IPS-18a (cell line): ENCODE measurements at regions not wholly inside any gene's neighbourhood (a gene's known extent, or its start where the extent isn't known, plus 50 kb on each side); places are given as distances from the start of the nearest gene placed in this dataset.

Experiments used
- H3K27ac ChIP-seq: one replicate; pipeline ENCODE4 v1.5.1; 2013; ENCODE audit warnings: low read length
- H3K27me3 ChIP-seq: one replicate; pipeline ENCODE4 v1.6.1; 2013; ENCODE audit warnings: mild to moderate bottlenecking, low read length; ENCODE audit not compliant: control insufficient read depth, insufficient read depth
- H3K36me3 ChIP-seq: one replicate; pipeline ENCODE4 v1.6.1; 2013; ENCODE audit warnings: low read depth, low read length; ENCODE audit not compliant: control insufficient read depth
- H3K4me1 ChIP-seq: one replicate; pipeline ENCODE4 v1.6.1; 2013; ENCODE audit warnings: low read depth, low read length; ENCODE audit not compliant: control insufficient read depth
- H3K4me3 ChIP-seq: one replicate; pipeline ENCODE4 v1.5.1; 2013; ENCODE audit warnings: low read length
- H3K9ac ChIP-seq: one replicate; pipeline ENCODE4 v1.6.1; 2013; ENCODE audit warnings: mild to moderate bottlenecking, low read length, moderate library complexity
- H3K9me3 ChIP-seq: one replicate; pipeline ENCODE4 v1.6.1; 2013; ENCODE audit warnings: low read depth, low read length; ENCODE audit not compliant: control insufficient read depth

DNA sequence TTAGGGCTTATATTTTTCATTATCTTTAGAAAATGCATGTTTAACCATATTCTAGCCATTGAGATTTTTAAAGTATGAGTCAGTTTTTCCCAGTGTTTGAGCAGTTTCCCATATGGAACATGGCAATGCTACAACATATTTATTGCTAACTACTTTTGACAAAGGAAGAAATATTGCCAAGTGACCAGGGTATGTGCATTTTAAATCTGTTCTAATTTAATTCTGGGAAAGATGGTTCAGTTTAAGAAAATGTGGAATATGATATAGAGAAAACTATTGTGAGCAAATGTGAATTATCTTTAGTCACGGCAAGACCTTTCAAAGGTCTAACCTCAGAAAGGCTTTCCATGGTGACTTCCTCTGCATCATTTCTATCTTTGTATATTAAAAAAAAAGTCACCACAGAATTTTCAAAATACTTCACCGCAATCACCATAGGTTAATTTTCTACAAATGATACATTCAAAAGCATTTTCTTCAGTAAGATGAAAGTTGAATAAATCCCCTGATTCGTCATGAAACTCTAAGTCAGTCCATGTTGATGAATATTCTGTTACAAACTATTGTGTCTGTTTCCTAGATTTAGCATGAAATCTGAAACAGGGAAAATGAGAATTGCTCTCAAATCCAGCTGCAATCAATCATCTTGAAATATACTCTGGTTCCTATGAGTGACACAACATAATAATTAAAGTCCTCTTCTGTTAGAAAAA lies 2349.0 kb upstream of the TENM3 start:
- H3K27me3 ChIP-seq = no peaks in the 10 kb centered on the region
- no peaks in the 10 kb centered on the region for H3K4me1 ChIP-seq
- no peaks in the 10 kb centered on the region for H3K9me3 ChIP-seq
- H3K36me3 ChIP-seq = no peaks in the 10 kb centered on the region
- no peak overlapping the region for H3K4me3 ChIP-seq
- no peak overlapping the region for H3K27ac ChIP-seq
- no peak overlapping the region for H3K9ac ChIP-seq

DNA sequence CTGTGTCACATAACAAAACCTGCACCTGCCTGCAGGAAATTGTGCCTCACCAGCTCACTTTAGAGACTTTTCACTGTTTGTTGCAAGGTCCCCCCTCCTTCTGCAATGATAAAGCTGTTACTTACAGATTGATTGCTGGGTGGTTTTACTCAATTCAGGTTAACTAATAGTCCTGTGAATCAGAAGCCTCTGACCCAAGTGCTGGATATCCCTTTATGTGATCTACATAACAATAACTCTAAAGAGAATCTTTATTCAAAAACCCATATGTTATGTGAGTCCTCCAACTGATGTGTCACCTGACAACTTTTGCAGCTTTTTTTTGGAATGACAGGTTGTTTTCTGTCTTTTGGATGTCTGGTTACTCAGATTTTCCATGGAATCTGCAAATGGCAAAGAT lies 2323.6 kb upstream of the TENM3 start:
- Histone ChIP-seq H3K4me1 (no peaks in the 10 kb centered on the region), H3K4me3 (no peak overlapping the region), H3K27me3 (no peaks in the 10 kb centered on the region), H3K27ac (no peak overlapping the region), H3K9ac (no peak overlapping the region), H3K9me3 (no peaks in the 10 kb centered on the region), H3K36me3 (no peaks in the 10 kb centered on the region)

DNA sequence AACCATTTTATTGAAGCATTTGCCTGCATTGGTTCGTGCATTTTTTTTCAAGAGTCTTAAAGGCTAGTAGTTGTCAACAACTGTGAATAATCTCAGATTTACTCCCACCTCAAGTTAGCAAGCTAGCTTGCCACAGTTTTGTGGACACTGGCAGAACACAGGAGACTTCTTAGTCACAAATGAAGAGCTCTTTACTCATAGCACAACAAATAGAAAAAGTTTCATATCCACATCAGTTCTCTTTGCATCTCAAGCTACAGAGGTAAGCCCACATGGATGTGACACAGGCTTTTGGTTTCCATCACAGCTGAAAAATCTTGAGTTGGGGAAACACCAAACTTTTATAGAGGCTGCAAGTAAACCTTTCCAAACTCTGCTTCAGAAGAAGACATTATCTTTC lies 2315.7 kb upstream of the TENM3 start:
- Histone ChIP-seq H3K9me3 (no peaks in the 10 kb centered on the region), H3K9ac (no peak overlapping the region), H3K27me3 (no peaks in the 10 kb centered on the region), H3K4me1 (no peaks in the 10 kb centered on the region), H3K36me3 (no peaks in the 10 kb centered on the region), H3K4me3 (no peak overlapping the region), H3K27ac (no peak overlapping the region)

DNA sequence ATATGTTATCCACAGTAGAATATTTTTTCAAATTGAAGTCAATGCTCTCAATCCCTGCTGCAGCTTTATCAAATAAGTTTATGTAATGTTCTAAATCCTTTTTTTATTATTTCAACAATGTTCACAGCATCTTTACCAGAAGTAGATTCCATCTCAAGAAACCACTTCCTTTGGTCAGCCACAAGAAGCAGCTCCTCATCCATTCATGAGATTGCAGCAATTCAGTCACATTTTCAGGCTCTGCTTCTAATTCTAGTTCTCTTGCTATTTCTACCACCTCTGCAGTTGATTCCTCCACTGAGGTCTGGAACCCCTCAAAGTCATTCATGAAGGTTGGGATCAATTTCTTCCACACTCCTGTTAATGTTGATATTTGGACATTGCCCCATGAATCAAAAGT lies 2301.3 kb upstream of the TENM3 start:
- Histone ChIP-seq H3K9me3 (peaks cover 4% of the 10 kb centered on the region), H3K4me3 (no peak overlapping the region), H3K4me1 (no peaks in the 10 kb centered on the region), H3K27me3 (no peaks in the 10 kb centered on the region), H3K27ac (no peak overlapping the region), H3K9ac (no peak overlapping the region), H3K36me3 (no peaks in the 10 kb centered on the region)

DNA sequence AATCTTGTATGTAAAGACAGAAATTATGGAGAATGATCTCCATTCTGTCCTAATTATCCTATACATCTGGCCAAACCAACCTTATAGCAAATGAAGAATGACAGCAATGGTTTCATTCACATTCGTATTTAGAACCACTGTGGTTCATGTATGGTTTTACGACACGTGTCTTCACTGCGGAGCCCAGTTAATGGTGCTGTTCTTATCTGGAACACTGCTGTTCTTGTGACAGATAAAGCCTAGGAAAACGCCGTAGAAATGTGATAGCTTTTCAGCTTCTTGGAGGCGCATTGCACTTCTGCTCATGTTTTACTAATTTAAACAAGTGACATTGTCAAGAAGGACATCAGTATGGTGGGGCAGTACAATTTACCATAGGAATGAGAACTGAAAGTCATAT lies 2266.4 kb upstream of the TENM3 start:
- Histone ChIP-seq H3K27ac (no peak overlapping the region), H3K4me3 (no peak overlapping the region), H3K27me3 (no peaks in the 10 kb centered on the region), H3K9ac (no peak overlapping the region), H3K9me3 (no peaks in the 10 kb centered on the region), H3K4me1 (no peaks in the 10 kb centered on the region), H3K36me3 (no peaks in the 10 kb centered on the region)

DNA sequence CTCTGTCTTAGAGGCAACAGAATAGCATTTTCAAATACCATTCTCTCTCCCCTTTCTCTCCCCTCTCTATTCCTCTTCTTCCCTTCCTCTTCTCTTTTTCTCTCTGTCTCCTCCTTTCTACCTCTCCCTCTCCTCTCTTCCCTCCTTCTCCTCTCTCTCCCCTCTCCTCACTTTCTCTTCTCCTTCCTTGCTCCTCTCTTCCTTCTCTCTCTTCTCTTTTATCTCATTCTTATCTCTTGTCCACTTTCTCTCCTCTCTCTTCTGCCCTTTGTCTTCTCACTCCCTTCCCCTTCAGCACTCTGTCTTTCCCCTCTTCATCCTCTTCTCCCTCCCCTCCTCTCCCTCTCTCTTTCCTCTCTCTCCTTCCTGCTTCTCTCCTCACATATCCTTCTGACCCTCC lies 2265.8 kb upstream of the TENM3 start:
- Histone ChIP-seq H3K36me3 (no peaks in the 10 kb centered on the region), H3K4me3 (no peak overlapping the region), H3K9me3 (no peaks in the 10 kb centered on the region), H3K4me1 (no peaks in the 10 kb centered on the region), H3K9ac (no peak overlapping the region), H3K27me3 (no peaks in the 10 kb centered on the region), H3K27ac (no peak overlapping the region)

DNA sequence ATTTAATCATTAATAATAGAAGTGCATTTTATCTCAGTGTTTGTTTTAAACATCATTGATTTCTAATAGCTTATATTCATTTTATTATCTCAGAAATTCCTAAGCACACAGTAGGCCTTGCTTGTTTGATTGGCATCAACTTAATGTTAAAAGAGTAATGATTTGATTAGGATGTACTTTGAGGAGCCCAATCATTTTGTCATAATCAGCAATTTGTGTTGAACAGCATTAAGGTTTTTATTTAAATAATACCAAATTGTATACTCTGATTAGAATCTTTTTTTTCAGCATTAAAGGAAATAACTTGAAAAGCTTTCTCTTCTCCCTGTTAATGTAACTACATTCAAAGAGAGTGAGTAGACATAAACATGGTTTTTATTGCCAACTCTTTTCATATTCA lies 2262.0 kb upstream of the TENM3 start:
- Histone ChIP-seq H3K27ac (no peak overlapping the region), H3K36me3 (no peaks in the 10 kb centered on the region), H3K4me3 (no peak overlapping the region), H3K4me1 (no peaks in the 10 kb centered on the region), H3K9me3 (no peaks in the 10 kb centered on the region), H3K9ac (no peak overlapping the region), H3K27me3 (no peaks in the 10 kb centered on the region)

DNA sequence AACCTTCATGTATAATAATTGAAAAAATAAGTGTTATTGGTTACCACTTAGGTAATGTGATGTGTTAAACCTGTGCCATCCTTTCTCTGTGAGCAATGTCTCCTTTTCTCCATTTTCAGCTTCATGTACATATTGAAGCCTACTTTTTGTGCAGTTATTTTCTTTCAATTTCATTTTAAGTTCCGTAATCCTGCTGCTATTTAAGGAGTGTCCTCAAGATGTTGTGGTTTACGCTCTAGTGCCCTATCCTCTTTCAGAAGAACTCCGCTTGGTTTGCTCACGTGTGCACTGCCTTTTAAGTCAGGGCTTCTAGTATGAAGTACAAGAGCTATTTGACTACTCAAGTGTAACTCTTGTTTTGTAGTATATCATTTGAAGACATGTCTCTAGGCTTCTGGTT lies 2253.2 kb upstream of the TENM3 start:
- Histone ChIP-seq H3K4me3 (no peak overlapping the region), H3K9me3 (no peaks in the 10 kb centered on the region), H3K4me1 (no peaks in the 10 kb centered on the region), H3K27ac (no peak overlapping the region), H3K36me3 (no peaks in the 10 kb centered on the region), H3K9ac (no peak overlapping the region), H3K27me3 (no peaks in the 10 kb centered on the region)

DNA sequence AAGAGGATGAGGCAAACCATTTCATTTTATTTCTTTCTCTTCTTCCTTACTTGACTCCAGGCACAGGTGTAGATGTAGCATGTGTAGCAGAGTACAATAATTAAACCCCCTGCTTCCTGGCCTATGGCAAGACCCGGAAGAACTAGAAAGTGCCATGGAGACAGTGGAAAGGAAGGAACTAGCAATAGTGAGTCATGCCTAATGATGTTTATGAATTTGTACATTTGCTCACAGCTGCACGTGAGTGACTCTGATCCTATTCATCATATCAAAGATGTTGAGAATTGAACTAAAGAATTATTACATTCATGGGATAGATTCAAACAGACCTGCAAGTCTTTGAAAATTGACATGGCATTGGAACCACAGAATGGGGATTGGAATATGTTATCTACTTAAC lies 2233.9 kb upstream of the TENM3 start:
- H3K27ac ChIP-seq = no peak overlapping the region
- no peaks in the 10 kb centered on the region for H3K4me1 ChIP-seq
- no peaks in the 10 kb centered on the region for H3K9me3 ChIP-seq
- no peaks in the 10 kb centered on the region for H3K36me3 ChIP-seq
- no peaks in the 10 kb centered on the region for H3K27me3 ChIP-seq
- H3K4me3 ChIP-seq = no peak overlapping the region
- no peak overlapping the region for H3K9ac ChIP-seq

DNA sequence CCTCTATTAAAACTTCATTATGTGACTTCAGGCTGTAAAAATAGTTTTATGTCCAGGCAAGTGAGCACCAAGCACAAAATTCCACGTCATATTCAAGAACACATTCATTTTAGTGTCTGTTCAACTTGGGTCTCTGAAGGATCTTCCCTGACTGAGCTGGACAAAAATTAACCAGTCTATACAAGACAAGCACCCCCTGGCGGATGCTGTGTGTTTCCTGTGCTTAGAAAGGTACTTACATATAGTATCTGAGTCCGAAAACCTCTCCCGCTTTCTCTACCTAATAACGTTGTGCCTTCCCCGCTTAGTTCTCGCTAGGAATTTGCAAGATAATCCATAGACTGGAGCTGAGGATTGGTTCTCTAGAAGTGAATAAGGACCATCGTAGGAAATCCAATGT lies 2214.5 kb upstream of the TENM3 start:
- Histone ChIP-seq H3K9ac (no peak overlapping the region), H3K27me3 (no peaks in the 10 kb centered on the region), H3K36me3 (no peaks in the 10 kb centered on the region), H3K9me3 (no peaks in the 10 kb centered on the region), H3K4me3 (no peak overlapping the region), H3K27ac (no peak overlapping the region), H3K4me1 (no peaks in the 10 kb centered on the region)

DNA sequence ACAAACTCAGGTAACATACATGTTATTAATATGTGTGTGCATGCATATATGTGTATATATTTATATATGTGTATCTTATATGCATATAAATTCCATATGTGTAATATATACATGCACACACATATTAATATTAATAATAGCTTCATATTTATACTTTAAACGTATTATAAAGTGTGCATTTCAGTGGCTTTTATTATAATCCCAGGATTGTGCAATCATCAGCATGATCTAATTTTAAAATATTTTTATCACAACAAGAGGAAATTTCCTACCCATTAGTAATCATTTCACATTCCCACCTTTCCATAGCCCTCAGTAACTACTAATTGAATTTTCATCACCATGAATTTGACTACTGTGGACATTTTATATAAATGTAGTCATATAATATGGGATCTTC lies 2211.9 kb upstream of the TENM3 start:
- Histone ChIP-seq H3K36me3 (no peaks in the 10 kb centered on the region), H3K27ac (no peak overlapping the region), H3K4me1 (no peaks in the 10 kb centered on the region), H3K9ac (no peak overlapping the region), H3K4me3 (no peak overlapping the region), H3K27me3 (no peaks in the 10 kb centered on the region), H3K9me3 (no peaks in the 10 kb centered on the region)

DNA sequence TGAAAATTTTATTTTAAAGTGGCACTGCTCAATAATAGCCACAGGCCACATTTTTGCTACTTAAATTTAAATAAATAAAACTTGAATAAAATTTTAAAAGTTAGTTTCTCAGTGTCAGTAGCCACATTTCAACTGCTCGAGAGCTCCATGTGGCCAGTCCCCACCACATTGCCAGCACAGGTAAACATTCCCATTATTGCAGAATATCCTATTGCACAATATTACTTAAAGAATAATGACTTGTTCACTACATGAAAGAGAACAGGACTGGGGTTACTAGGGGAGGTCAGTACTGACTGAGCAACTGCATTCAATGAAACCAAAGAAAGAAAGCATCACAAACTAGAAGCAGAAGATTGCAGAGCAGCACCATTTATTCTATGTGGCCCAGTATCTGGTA lies 2201.6 kb upstream of the TENM3 start:
- Histone ChIP-seq H3K27me3 (no peaks in the 10 kb centered on the region), H3K36me3 (no peaks in the 10 kb centered on the region), H3K27ac (no peak overlapping the region), H3K9ac (no peak overlapping the region), H3K4me1 (no peaks in the 10 kb centered on the region), H3K9me3 (no peaks in the 10 kb centered on the region), H3K4me3 (no peak overlapping the region)
